ENCODE measurements at regions not wholly inside any gene's neighbourhood (a gene's known extent, or its start where the extent isn't known, plus 50 kb on each side); places are given as distances from the start of the nearest gene placed in this dataset.

GRCh38 chr2:238548902-238549462 is 122.3 kb downstream of the ASB1 start:
- Mint-ChIP-seq H3K9me3 (peaks cover 46% of the 10 kb centered on the region), H3K27me3 (ENCODE audit: low read depth) (no peaks in the 10 kb centered on the region), H3K4me1 (no peaks in the 10 kb centered on the region), H3K27ac (no peak overlapping the region), H3K4me3 (no peak overlapping the region), H3K36me3 (ENCODE audit: low read depth) (peaks cover 3% of the 10 kb centered on the region)
- TF ChIP-seq, protein P1, sequence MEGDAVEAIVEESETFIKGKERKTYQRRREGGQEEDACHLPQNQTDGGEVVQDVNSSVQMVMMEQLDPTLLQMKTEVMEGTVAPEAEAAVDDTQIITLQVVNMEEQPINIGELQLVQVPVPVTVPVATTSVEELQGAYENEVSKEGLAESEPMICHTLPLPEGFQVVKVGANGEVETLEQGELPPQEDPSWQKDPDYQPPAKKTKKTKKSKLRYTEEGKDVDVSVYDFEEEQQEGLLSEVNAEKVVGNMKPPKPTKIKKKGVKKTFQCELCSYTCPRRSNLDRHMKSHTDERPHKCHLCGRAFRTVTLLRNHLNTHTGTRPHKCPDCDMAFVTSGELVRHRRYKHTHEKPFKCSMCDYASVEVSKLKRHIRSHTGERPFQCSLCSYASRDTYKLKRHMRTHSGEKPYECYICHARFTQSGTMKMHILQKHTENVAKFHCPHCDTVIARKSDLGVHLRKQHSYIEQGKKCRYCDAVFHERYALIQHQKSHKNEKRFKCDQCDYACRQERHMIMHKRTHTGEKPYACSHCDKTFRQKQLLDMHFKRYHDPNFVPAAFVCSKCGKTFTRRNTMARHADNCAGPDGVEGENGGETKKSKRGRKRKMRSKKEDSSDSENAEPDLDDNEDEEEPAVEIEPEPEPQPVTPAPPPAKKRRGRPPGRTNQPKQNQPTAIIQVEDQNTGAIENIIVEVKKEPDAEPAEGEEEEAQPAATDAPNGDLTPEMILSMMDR (IDR thresholded peaks at IDR 0.05; ENCODE audit: unreplicated experiment in 3 of 3) = no peak

GRCh38 chr2:238549866-238550265 is 123.1 kb downstream of the ASB1 start:
- H3K36me3 Mint-ChIP-seq (ENCODE audit: low read depth) = peaks cover 3% of the 10 kb centered on the region
- peaks cover 39% of the 10 kb centered on the region for H3K9me3 Mint-ChIP-seq
- no peak overlapping the region for H3K4me3 Mint-ChIP-seq
- no peaks in the 10 kb centered on the region for H3K27me3 Mint-ChIP-seq (ENCODE audit: low read depth)
- H3K4me1 Mint-ChIP-seq = no peaks in the 10 kb centered on the region
- TF ChIP-seq, protein P1 (IDR thresholded peaks at IDR 0.05; ENCODE audit: unreplicated experiment in 3 of 3) = no peak
- no peak overlapping the region for H3K27ac Mint-ChIP-seq

DNA sequence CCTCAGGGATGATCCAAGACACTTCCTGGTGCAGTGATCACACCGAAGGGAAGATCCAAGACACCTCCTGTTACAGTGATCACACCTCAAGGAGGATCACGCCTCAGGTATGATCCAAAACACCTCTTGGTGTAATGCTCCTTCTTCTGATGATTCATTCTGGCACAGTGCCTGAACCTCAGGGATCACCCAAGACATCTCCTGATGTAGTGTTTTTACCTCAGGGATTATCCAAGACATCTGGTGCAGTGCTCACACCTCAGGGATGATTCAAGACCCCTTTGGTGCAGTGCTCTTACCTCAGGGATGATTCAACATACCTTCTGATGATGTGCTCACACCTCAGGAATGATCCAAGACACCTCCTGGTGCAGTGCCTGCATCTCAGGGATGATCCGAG is 124.4 kb downstream of the ASB1 start:
- H3K9me3 Mint-ChIP-seq = peaks cover 32% of the 10 kb centered on the region
- TF ChIP-seq, protein P1 (IDR thresholded peaks at IDR 0.05; ENCODE audit: unreplicated experiment in 3 of 3) = no peak
- no peak overlapping the region for H3K4me3 Mint-ChIP-seq
- H3K27ac Mint-ChIP-seq = no peak overlapping the region
- H3K36me3 Mint-ChIP-seq (ENCODE audit: low read depth) = peaks cover 2% of the 10 kb centered on the region
- H3K4me1 Mint-ChIP-seq = no peaks in the 10 kb centered on the region
- no peaks in the 10 kb centered on the region for H3K27me3 Mint-ChIP-seq (ENCODE audit: low read depth)

DNA sequence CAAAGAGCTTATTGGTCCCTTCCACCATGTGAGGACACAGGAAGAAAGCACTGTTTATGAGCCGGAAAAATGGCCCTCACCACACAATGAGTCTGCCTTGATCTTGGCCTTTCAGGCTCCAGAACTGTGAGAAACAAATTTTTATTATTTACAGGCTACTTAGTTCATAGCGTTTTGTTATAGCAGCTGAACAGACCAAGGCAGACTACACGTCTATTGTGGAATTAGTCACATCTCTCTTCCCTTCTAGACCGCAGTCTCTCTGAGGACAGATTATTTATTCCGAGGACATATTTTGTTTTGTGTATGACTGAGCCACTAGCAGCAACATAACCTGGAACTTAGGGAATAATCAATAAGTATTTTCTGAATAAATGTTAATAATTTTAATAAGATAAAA is 125.5 kb downstream of the ASB1 start:
- Mint-ChIP-seq H3K4me1 (no peaks in the 10 kb centered on the region), H3K27ac (no peak overlapping the region), H3K9me3 (peaks cover 30% of the 10 kb centered on the region), H3K36me3 (ENCODE audit: low read depth) (no peaks in the 10 kb centered on the region), H3K4me3 (no peak overlapping the region), H3K27me3 (ENCODE audit: low read depth) (no peaks in the 10 kb centered on the region)
- TF ChIP-seq, protein P1 (IDR thresholded peaks at IDR 0.05; ENCODE audit: unreplicated experiment in 3 of 3) = no peak

DNA sequence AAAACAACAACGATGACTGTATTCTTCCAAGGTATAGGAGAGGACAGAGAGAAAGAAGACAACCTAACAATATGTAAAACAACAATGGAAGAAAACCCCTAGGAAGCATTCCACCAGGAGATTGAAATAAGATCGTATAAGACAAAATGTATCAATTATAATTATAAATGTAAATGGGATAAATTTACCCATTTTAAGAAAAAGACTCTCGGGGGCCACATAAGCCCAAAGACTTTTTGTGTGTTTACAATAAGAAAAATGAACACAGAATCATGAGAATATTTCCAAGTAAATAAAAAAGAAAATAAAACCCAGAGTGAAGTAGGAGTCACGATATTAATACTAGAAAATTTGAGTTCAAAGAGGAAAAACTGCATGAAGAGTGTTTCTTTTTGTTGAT is 126.4 kb downstream of the ASB1 start:
- Mint-ChIP-seq H3K27ac (no peak overlapping the region), H3K36me3 (ENCODE audit: low read depth) (no peaks in the 10 kb centered on the region), H3K4me1 (no peaks in the 10 kb centered on the region), H3K4me3 (no peak overlapping the region), H3K9me3 (peaks cover 28% of the 10 kb centered on the region), H3K27me3 (ENCODE audit: low read depth) (no peaks in the 10 kb centered on the region)
- TF ChIP-seq, protein P1 (IDR thresholded peaks at IDR 0.05; ENCODE audit: unreplicated experiment in 3 of 3) = no peak
